Heart left ventricle (tissue), 16 donors: ENCODE measurements at regions not wholly inside any gene's neighbourhood (a gene's known extent, or its start where the extent isn't known, plus 50 kb on each side); places are given as distances from the start of the nearest gene placed in this dataset.

Experiments
- ATAC-seq, 4 donors: fragments of 200-7000 bp; cut with Tn5 transposase; one replicate each; pipeline ENCODE4 v1.9.1; 2020 to 2022; ENCODE audit warnings: moderate library complexity in 4 of 4, mild to moderate bottlenecking in 3 of 4, moderate number of reproducible peaks in 1 of 4
- DNase-seq, 5 donors: peaks; one replicate each; pipeline ENCODE4 v3.0.0-alpha.2; 2020
- H3K27ac ChIP-seq, 12 donors: fragments of 200-600 bp; sonication (generic) in 4 of 12; one replicate each; pipeline versions ENCODE4 v1.5.0 to v1.8.0; 2016 to 2022; ENCODE audit warnings: mild to moderate bottlenecking in 2 of 12
- H3K27me3 ChIP-seq, 9 donors: fragments of 200-600 bp; sonication (generic) in 2 of 9; one replicate each; pipeline versions ENCODE4 v1.5.1 to v1.8.0; 2016 to 2022; ENCODE audit warnings: mild to moderate bottlenecking in 3 of 9
- H3K36me3 ChIP-seq, 9 donors: fragments of 200-600 bp; sonication (generic) in 2 of 9; one replicate each; pipeline versions ENCODE4 v1.5.0 to v1.8.0; 2018 to 2022; ENCODE audit warnings: mild to moderate bottlenecking in 2 of 9
- H3K4me1 ChIP-seq, 12 donors: fragments of 200-600 bp; sonication (generic) in 4 of 12; one replicate each; pipeline versions ENCODE4 v1.5.0 to v1.8.0; 2016 to 2022; ENCODE audit warnings: mild to moderate bottlenecking in 3 of 12
- H3K4me3 ChIP-seq, 12 donors: fragments of 200-600 bp; sonication (generic) in 4 of 12; one replicate each; pipeline versions ENCODE4 v1.5.0 to v1.8.0; 2017 to 2022; ENCODE audit warnings: mild to moderate bottlenecking in 9 of 12, moderate library complexity in 4 of 12
- H3K9me3 ChIP-seq, 12 donors: fragments of 200-600 bp; sonication (generic) in 4 of 12; one replicate each; pipeline versions ENCODE4 v1.5.0 to v1.8.0; 2016 to 2022; ENCODE audit warnings: mild to moderate bottlenecking in 1 of 12
- POLR2A ChIP-seq, 2 donors: fragments of 450-650 bp; IDR thresholded peaks; one replicate each; pipeline ENCODE4 v1.6.1; 2017; ENCODE audit warnings: antibody characterized with exemption in 2 of 2, mild to moderate bottlenecking in 2 of 2, moderate library complexity in 2 of 2
- WGBS, 4 donors: extraction: QIAGEN DNeasy Blood & Tissue Kit in 2 of 4; methylation state at CpG; one replicate each; pipeline versions ENCODE4 v1.1.5 to v1.1.7; 2013 to 2018; 5-methylcytosine and 5-hydroxymethylcytosine counted together
- intact Hi-C, 10 donors: fragments of 100-400 bp; cut with DNase I; formaldehyde crosslinking; loops; one replicate each; pipeline versions ENCODE4 v1.11.1 to v1.14.2; 2022
- TF ChIP-seq, protein P1 (sequence below), 12 donors: fragments of 200-600 bp; sonication (generic) in 4 of 12; IDR thresholded peaks; one replicate each; pipeline versions ENCODE4 v1.5.0 to v1.8.0; 2018 to 2022; ENCODE audit warnings: antibody characterized with exemption in 12 of 12, mild to moderate bottlenecking in 5 of 12
- donor health status: ischemic (EF 13 %, LVEDD 7.1; RV severe dilation, severe dysfunction).
- donor health status: healthy with polysubstance abuse.
- donor health status: DM: no; HTN: yes; CAD: no.
- donor health status: DM: no; HTN: no; CAD: no.
- donor health status: ischemic (EF 25% LVEDD 6.9; RV normal size, moderate dysfunction).
- donor health status: ischemic (EF 25% LVEDD 5.7; RV mildly dilated, moderate dysfunction).
- donor health status: healthy.
- donor health status: DM: yes; HTN: yes; CAD: no.
- donor health status: ischemic (EF 35%, LVEDD 5.7; RV mildly dilated, moderate dysfunction).
- donor health status: nonischemic (EF 11% LVEDD 7.7; RV severe dilation, severe dysfunction).
- donor health status: DM: yes; HTN: yes; CAD: no.
- donor health status: PGD.
- donor health status: ischemic (EF 29% LVEDD 5.4; RV normal size, mild dysfunction).
- donor health status: nonischemic (EF 23%, LVEDD 6.1; RV moderate dilation, normal function).

DNA sequence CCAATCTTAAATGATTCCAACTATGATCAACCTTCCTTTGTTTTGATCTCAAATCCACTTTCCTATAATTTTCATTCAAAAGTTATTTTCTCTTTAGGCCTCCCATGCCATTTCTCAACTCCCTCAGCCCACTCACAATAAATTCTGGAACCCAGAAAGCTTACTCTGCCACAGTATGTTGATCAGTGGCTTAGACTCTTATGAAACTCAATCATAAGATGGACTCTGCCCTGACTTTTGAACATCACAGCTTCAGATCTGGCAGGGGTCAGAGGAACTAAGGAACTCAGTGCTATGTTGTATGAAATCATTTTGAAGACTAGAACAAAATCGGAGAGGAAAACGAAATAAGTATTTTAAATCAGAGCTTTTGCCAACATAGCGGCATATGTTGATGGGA lies 59.8 kb upstream of the LGALSL start:
- no peak for TF ChIP-seq POLR2A (IDR thresholded peaks at IDR 0.05)
- TF ChIP-seq, protein P1, sequence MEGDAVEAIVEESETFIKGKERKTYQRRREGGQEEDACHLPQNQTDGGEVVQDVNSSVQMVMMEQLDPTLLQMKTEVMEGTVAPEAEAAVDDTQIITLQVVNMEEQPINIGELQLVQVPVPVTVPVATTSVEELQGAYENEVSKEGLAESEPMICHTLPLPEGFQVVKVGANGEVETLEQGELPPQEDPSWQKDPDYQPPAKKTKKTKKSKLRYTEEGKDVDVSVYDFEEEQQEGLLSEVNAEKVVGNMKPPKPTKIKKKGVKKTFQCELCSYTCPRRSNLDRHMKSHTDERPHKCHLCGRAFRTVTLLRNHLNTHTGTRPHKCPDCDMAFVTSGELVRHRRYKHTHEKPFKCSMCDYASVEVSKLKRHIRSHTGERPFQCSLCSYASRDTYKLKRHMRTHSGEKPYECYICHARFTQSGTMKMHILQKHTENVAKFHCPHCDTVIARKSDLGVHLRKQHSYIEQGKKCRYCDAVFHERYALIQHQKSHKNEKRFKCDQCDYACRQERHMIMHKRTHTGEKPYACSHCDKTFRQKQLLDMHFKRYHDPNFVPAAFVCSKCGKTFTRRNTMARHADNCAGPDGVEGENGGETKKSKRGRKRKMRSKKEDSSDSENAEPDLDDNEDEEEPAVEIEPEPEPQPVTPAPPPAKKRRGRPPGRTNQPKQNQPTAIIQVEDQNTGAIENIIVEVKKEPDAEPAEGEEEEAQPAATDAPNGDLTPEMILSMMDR (IDR thresholded peaks at IDR 0.05), result no peak
- WGBS, 4 donors, result 91 to 97% (median 96%) methylated on average over 3 of the region's 3 CpGs
- no peak for ATAC-seq
- Histone ChIP-seq H3K27me3 (no peaks in the 10 kb centered on the region), H3K9me3 (peaks cover 0 to 13% (median 7%) of the 10 kb centered on the region in 12 donors), H3K4me1 (peaks cover 0 to 11% (median 0%) of the 10 kb centered on the region in 12 donors), H3K27ac (no peak overlapping the region), H3K4me3 (no peak overlapping the region), H3K36me3 (no peaks in the 10 kb centered on the region)
- intact Hi-C loops, result no loop called here
- DNase-seq, result no peak

DNA sequence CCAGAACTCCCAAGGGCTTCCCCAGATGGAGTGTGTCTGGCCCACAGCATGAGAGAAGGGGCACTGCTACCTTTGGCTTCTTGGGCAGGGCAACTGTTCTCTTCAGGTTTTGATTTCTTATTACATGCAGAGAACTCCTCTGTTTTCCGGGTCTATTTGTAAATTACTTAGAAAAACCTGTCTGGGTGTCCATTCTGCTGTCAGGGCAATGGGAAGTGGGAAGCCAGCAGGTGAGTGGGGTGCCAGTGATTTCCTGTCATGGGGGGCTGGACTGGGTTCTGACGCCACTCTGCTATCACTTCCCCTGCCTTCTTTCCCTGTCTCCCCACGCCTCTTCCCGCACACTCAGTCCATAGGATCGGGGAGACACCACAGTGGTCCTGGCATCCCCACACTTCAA lies 58.0 kb upstream of the LGALSL start:
- WGBS, 4 donors, result 87 to 98% (median 94%) methylated on average over 5 of the region's 5 CpGs

DNA sequence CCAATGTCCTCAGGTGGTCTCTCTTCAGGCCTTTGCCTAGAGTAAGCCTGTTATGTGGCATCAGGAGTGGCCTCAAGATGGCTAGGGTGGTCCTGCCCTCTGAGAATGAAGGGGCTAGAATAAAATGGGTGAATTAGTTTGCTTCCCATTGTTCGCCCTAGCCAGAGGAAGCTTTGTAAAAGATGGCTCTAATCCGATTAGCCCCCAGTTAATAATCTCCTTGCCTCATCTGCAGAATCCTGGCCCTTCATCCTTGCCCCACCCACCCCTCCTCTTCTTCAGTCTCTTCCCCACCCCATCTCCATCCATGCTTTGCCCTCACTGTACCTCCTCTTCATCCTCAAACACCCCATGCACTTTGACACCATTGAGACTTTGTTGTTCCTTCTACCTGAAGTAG lies 57.4 kb upstream of the LGALSL start:
- no peak overlapping the region for H3K27ac ChIP-seq
- H3K36me3 ChIP-seq, result no peaks in the 10 kb centered on the region
- intact Hi-C loops, result no loop called here
- no peak overlapping the region for H3K4me3 ChIP-seq
- no peaks in the 10 kb centered on the region for H3K27me3 ChIP-seq
- H3K9me3 ChIP-seq, result no peaks in the 10 kb centered on the region
- TF ChIP-seq POLR2A (IDR thresholded peaks at IDR 0.05), result no peak
- TF ChIP-seq, protein P1 (IDR thresholded peaks at IDR 0.05), result no peak
- WGBS, 4 donors, result 93 to 100% (median 100%) methylated on average over 2 of the region's 2 CpGs
- DNase-seq, result no peak
- H3K4me1 ChIP-seq, result peaks cover 0 to 11% (median 2%) of the 10 kb centered on the region in 12 donors
- ATAC-seq, result no peak

More for the DNA sequence above, 58.0 kb upstream of the LGALSL start:
- Histone ChIP-seq H3K4me3 (no peak overlapping the region), H3K4me1 (peaks cover 0 to 9% (median 2%) of the 10 kb centered on the region in 12 donors), H3K9me3 (peaks cover 0 to 4% (median 0%) of the 10 kb centered on the region in 12 donors), H3K27me3 (no peaks in the 10 kb centered on the region), H3K27ac (no peak overlapping the region), H3K36me3 (no peaks in the 10 kb centered on the region)
- no peak for TF ChIP-seq POLR2A (IDR thresholded peaks at IDR 0.05)
- TF ChIP-seq, protein P1 (IDR thresholded peaks at IDR 0.05), result no peak
- intact Hi-C loops, result no loop called here
- DNase-seq, result no peak
- ATAC-seq, result no peak

DNA sequence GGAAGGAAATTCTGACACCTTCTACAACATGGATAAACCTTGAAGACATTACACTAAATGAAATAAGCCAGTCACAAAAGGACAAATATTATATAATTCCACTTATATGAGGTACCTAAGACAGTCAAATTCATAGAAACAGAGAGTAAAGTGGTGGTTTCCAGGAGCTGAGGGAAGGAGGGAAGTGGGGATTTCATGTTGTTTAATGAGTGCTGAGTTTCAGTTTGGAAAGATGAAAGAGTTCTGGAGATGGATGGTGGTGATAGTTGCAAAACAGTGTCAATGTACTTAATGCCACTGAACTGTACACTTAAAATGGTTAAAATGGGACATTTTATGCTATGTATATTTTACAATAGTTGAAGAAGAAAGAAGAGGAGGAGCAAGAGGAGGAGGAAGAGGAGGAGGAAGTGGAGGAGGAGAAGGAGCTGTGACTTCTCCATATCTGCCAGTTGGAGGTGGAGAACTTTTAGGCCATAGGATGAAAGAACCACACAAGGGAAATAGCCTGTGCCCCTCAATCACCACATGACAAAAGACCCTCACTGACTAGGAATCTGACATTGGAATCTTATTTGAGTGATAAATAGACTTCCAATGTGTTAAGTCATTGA lies 55.3 kb upstream of the LGALSL start:
- intact Hi-C loops, result no loop called here
- H3K27ac ChIP-seq, result no peak overlapping the region
- no peaks in the 10 kb centered on the region for H3K27me3 ChIP-seq
- no peaks in the 10 kb centered on the region for H3K36me3 ChIP-seq
- no peak for DNase-seq
- no peaks in the 10 kb centered on the region for H3K9me3 ChIP-seq
- H3K4me1 ChIP-seq, result peaks cover 0 to 22% (median 12%) of the 10 kb centered on the region in 12 donors
- no peak for ATAC-seq
- TF ChIP-seq POLR2A (IDR thresholded peaks at IDR 0.05), result no peak
- TF ChIP-seq, protein P1 (IDR thresholded peaks at IDR 0.05), result no peak
- no peak overlapping the region for H3K4me3 ChIP-seq
